Gastrocnemius medialis (tissue), 4 donors: ENCODE measurements at regions not wholly inside any gene's neighbourhood (a gene's known extent, or its start where the extent isn't known, plus 50 kb on each side); places are given as distances from the start of the nearest gene placed in this dataset.

Experiments used
- CTCF ChIP-seq, 5 experiments: fragments of 450-650 bp in 3 of 5; fragments of 200-600 bp in 2 of 5; sonication (generic) in 2 of 5; IDR thresholded peaks in 4 of 5; conservative IDR thresholded peaks in 1 of 5; 1 replicate in 4 of 5; 2 replicates in 1 of 5; pipeline ENCODE4 v1.5.1; 2016 to 2019; ENCODE audit warnings: antibody characterized with exemption in 5 of 5, mild to moderate bottlenecking in 3 of 5, moderate library complexity in 3 of 5
- POLR2A ChIP-seq, 2 donors: fragments of 450-650 bp; IDR thresholded peaks; one replicate each; pipeline ENCODE4 v1.6.1; 2017; ENCODE audit warnings: antibody characterized with exemption in 2 of 2, mild to moderate bottlenecking in 2 of 2, moderate library complexity in 2 of 2

DNA sequence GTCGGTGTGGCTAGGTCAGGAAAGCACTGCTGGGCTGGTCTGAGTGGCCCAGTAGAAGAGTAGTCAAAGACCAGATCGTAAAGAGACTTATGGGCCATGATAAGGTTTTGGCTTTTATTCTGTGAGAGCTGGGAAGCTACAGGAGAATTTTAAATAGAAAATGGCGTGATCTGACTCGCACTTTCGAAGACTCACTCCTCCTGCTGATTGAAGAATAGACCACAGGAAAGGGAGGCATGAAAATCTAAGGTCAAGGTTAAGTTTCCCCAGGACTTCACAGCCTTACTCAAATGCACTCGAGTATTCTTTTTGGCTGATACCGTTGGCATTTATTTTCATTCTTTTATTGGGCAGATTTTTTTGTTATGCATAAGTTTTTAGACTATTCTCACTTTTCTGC lies 231.4 kb upstream of the ANKRD50 start:
- TF ChIP-seq POLR2A (IDR thresholded peaks at IDR 0.05) (no peak), CTCF (IDR thresholded peaks at IDR 0.05 in 4 of 5, conservative IDR thresholded peaks at IDR 0.05 in 1 of 5) (no peak)
